Fibroblast of lung (primary cell): ENCODE measurements at regions not wholly inside any gene's neighbourhood (a gene's known extent, or its start where the extent isn't known, plus 50 kb on each side); places are given as distances from the start of the nearest gene placed in this dataset.

Experiments
- CTCF ChIP-seq, 2 donors: IDR thresholded peaks in 1 of 2; conservative IDR thresholded peaks in 1 of 2; 1 replicate in 1 of 2; 2 replicates in 1 of 2; pipeline ENCODE4 v1.5.1; 2011 to 2012; ENCODE audit warnings: low read length in 2 of 2, control low read depth in 1 of 2, inconsistent platforms in 1 of 2, low read depth in 1 of 2, mild to moderate bottlenecking in 1 of 2
- EZH2 ChIP-seq: IDR thresholded peaks from 2 replicates; pipeline ENCODE4 v1.5.1; 2012; ENCODE audit warnings: low read length, control low read depth, mild to moderate bottlenecking; ENCODE audit errors: missing control alignments

DNA sequence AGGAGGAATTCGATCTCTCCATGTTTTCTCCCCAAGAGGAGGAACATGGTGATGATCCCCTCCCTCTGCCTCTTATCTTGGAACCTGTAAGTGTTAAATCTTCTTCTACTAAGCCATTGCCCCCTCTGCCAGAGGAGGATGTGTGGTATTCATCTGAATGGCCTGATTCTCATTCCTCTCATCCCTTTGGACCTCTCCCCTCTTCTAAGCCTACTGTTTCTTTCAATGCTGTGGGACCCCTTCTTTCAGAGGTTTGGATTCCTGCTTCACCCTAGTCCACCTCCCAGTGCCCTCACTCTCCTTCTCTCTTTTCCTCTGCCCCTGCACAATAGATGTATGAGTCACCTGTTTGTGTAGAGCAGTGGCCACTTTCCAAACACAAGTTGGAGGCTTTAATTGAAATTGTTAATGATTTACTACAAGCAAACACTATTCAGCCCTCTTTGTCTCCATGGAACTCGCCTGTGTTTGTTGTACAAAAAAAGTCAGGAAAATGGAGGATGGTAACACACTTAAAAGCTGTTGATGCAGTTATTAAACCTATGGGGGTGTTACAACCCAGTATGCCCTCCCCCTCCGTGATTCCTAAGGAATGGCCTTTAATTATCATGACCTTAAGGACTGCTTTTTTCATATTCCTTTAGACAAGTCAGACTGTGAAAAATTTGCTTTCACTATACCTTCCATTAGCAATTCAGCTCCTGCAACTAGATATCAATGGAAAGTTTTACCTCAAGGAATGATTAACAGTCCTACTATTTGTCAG, 192.1 kb upstream of the ALG10B start:
- TF ChIP-seq CTCF (conservative IDR thresholded peaks at IDR 0.05 in 1 of 2, IDR thresholded peaks at IDR 0.05 in 1 of 2; ENCODE audit: low read depth in 1 of 2, low read length in 2 of 2) (no peak), EZH2 (no peak)
